Liver (tissue), 8 donors: ENCODE measurements at regions not wholly inside any gene's neighbourhood (a gene's known extent, or its start where the extent isn't known, plus 50 kb on each side); places are given as distances from the start of the nearest gene placed in this dataset.

Experiments used
- DNase-seq: peaks from one replicate; pipeline ENCODE4 v3.0.0-alpha.2; 2017; ENCODE audit warnings: low spot score
- H3K27ac ChIP-seq, 2 donors: one replicate each; pipeline ENCODE4 v1.7.0; 2013; ENCODE audit warnings: inconsistent platforms in 2 of 2, low read length in 2 of 2, control low read depth in 1 of 2, low read depth in 1 of 2, mild to moderate bottlenecking in 1 of 2
- H3K27me3 ChIP-seq, 4 donors: one replicate each; pipeline versions ENCODE4 v1.6.1 to v1.7.0; 2013; ENCODE audit warnings: low read length in 3 of 4, inconsistent platforms in 1 of 4, mild to moderate bottlenecking in 1 of 4, moderate library complexity in 1 of 4; ENCODE audit not compliant: control insufficient read depth in 4 of 4, insufficient read depth in 4 of 4
- H3K36me3 ChIP-seq, 4 donors: one replicate each; pipeline versions ENCODE4 v1.6.1 to v1.7.0; 2013; ENCODE audit warnings: low read length in 3 of 4, mild to moderate bottlenecking in 3 of 4, low read depth in 1 of 4, moderate library complexity in 1 of 4; ENCODE audit not compliant: control insufficient read depth in 4 of 4, insufficient read depth in 3 of 4
- H3K4me1 ChIP-seq, 4 donors: one replicate each; pipeline versions ENCODE4 v1.6.1 to v1.7.0; 2013; ENCODE audit warnings: low read length in 3 of 4, mild to moderate bottlenecking in 3 of 4, moderate library complexity in 1 of 4; ENCODE audit not compliant: control insufficient read depth in 4 of 4, insufficient read depth in 4 of 4
- H3K4me3 ChIP-seq, 3 donors: one replicate each; pipeline versions ENCODE4 v1.6.1 to v1.7.0; 2013; ENCODE audit warnings: low read length in 3 of 3, control low read depth in 1 of 3, low read depth in 1 of 3, mild to moderate bottlenecking in 1 of 3
- H3K9ac ChIP-seq, 2 donors: one replicate each; pipeline ENCODE4 v1.7.0; 2013; ENCODE audit warnings: low read length in 2 of 2, mild to moderate bottlenecking in 2 of 2, moderate library complexity in 2 of 2, control low read depth in 1 of 2, low read depth in 1 of 2
- H3K9me3 ChIP-seq, 4 donors: one replicate each; pipeline versions ENCODE4 v1.6.1 to v1.7.0; 2013; ENCODE audit warnings: low read length in 3 of 4; ENCODE audit not compliant: control insufficient read depth in 4 of 4
- EGR1 ChIP-seq, 2 donors: IDR thresholded peaks; 2 replicates each; pipeline ENCODE4 v1.6.1; 2016 to 2018; ENCODE audit warnings: antibody characterized with exemption in 2 of 2, low read depth in 2 of 2
- FOXA1 ChIP-seq: IDR thresholded peaks from 2 replicates; pipeline ENCODE4 v1.6.1; 2016; ENCODE audit warnings: antibody characterized with exemption
- FOXA2 ChIP-seq: IDR thresholded peaks from 2 replicates; pipeline ENCODE4 v1.6.1; 2016; ENCODE audit warnings: antibody characterized with exemption
- GABPA ChIP-seq, 2 donors: IDR thresholded peaks in 1 of 2; conservative IDR thresholded peaks in 1 of 2; 2 replicates each; pipeline ENCODE4 v1.6.1; 2016; ENCODE audit warnings: antibody characterized with exemption in 2 of 2, mild to moderate bottlenecking in 1 of 2, moderate library complexity in 1 of 2
- HNF4A ChIP-seq, 2 donors: conservative IDR thresholded peaks; 2 replicates each; pipeline ENCODE4 v1.6.1; 2016; ENCODE audit warnings: antibody characterized with exemption in 2 of 2, mild to moderate bottlenecking in 2 of 2
- HNF4G ChIP-seq: IDR thresholded peaks from 2 replicates; pipeline ENCODE4 v1.6.1; 2016; ENCODE audit warnings: antibody characterized with exemption
- JUND ChIP-seq, 2 donors: IDR thresholded peaks; 2 replicates each; pipeline ENCODE4 v1.6.1; 2016; ENCODE audit warnings: antibody characterized with exemption in 2 of 2
- NR2F2 ChIP-seq: IDR thresholded peaks from 2 replicates; pipeline ENCODE4 v1.6.1; 2016; ENCODE audit warnings: antibody characterized with exemption
- RAD21 ChIP-seq, 2 donors: IDR thresholded peaks; 2 replicates each; pipeline ENCODE4 v1.6.1; 2016; ENCODE audit warnings: antibody characterized with exemption in 2 of 2, mild to moderate bottlenecking in 2 of 2
- RXRA ChIP-seq, 2 donors: IDR thresholded peaks; 2 replicates each; pipeline ENCODE4 v1.6.1; 2017 to 2018; ENCODE audit warnings: antibody characterized with exemption in 2 of 2, mild to moderate bottlenecking in 1 of 2
- TAF1 ChIP-seq: conservative IDR thresholded peaks from 2 replicates; pipeline ENCODE4 v1.6.1; 2016; ENCODE audit warnings: antibody characterized with exemption, mild to moderate bottlenecking
- YY1 ChIP-seq: IDR thresholded peaks from 2 replicates; pipeline ENCODE4 v1.6.1; 2016; ENCODE audit warnings: antibody characterized with exemption, mild to moderate bottlenecking
- WGBS: extraction: QIAGEN DNeasy Blood & Tissue Kit; methylation state at CpG from one replicate; pipeline ENCODE4 v1.1.7; 2013; 5-methylcytosine and 5-hydroxymethylcytosine counted together
- TF ChIP-seq, protein P1 (sequence below): IDR thresholded peaks from 2 replicates; pipeline ENCODE4 v1.6.1; 2016; ENCODE audit warnings: antibody characterized with exemption, mild to moderate bottlenecking
- TF ChIP-seq, protein P2 (sequence below): IDR thresholded peaks from 2 replicates; pipeline ENCODE4 v1.6.1; 2016; ENCODE audit warnings: antibody characterized with exemption
- TF ChIP-seq, protein P3 (sequence below): IDR thresholded peaks from 2 replicates; pipeline ENCODE4 v1.6.1; 2016; ENCODE audit warnings: antibody characterized with exemption
- TF ChIP-seq, protein P4 (sequence below): fragments of 150-350 bp; IDR thresholded peaks from 2 replicates; pipeline ENCODE4 v1.5.1; 2017; ENCODE audit warnings: improper control_type of control experiment, low read depth, low read length; ENCODE audit not compliant: missing input control
- donor health status: healthy.
- donor health status: healthy.
- donor health status: healthy.
- donor health status: healthy.
- donor health status: healthy.

DNA sequence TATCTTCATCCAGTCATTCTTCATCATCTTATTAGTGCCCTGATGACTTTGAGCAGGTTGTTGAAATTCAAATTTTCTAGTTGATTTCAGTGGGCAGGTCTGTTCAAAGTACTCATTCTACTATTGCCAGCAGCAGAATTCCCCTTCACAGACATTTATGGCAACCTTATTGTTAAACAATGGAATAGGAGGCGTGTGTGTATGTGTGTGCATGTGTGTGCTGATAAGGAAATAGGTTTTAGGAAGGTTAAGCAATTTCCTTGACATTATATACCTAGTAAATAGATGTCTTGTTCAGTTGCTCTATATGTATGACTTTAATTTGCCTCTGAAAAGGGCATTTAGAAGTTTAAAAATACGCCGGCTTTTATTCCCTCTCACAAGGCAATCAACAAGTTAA is 601.4 kb upstream of the CA10 start (continued):
- TF ChIP-seq, protein P1, sequence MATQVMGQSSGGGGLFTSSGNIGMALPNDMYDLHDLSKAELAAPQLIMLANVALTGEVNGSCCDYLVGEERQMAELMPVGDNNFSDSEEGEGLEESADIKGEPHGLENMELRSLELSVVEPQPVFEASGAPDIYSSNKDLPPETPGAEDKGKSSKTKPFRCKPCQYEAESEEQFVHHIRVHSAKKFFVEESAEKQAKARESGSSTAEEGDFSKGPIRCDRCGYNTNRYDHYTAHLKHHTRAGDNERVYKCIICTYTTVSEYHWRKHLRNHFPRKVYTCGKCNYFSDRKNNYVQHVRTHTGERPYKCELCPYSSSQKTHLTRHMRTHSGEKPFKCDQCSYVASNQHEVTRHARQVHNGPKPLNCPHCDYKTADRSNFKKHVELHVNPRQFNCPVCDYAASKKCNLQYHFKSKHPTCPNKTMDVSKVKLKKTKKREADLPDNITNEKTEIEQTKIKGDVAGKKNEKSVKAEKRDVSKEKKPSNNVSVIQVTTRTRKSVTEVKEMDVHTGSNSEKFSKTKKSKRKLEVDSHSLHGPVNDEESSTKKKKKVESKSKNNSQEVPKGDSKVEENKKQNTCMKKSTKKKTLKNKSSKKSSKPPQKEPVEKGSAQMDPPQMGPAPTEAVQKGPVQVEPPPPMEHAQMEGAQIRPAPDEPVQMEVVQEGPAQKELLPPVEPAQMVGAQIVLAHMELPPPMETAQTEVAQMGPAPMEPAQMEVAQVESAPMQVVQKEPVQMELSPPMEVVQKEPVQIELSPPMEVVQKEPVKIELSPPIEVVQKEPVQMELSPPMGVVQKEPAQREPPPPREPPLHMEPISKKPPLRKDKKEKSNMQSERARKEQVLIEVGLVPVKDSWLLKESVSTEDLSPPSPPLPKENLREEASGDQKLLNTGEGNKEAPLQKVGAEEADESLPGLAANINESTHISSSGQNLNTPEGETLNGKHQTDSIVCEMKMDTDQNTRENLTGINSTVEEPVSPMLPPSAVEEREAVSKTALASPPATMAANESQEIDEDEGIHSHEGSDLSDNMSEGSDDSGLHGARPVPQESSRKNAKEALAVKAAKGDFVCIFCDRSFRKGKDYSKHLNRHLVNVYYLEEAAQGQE = no peak
- TF ChIP-seq JUND (IDR thresholded peaks at IDR 0.05) = no peak
- TF ChIP-seq, protein P2, sequence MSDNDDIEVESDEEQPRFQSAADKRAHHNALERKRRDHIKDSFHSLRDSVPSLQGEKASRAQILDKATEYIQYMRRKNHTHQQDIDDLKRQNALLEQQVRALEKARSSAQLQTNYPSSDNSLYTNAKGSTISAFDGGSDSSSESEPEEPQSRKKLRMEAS = no peak
- no peak for TF ChIP-seq YY1
- TF ChIP-seq, protein P3, sequence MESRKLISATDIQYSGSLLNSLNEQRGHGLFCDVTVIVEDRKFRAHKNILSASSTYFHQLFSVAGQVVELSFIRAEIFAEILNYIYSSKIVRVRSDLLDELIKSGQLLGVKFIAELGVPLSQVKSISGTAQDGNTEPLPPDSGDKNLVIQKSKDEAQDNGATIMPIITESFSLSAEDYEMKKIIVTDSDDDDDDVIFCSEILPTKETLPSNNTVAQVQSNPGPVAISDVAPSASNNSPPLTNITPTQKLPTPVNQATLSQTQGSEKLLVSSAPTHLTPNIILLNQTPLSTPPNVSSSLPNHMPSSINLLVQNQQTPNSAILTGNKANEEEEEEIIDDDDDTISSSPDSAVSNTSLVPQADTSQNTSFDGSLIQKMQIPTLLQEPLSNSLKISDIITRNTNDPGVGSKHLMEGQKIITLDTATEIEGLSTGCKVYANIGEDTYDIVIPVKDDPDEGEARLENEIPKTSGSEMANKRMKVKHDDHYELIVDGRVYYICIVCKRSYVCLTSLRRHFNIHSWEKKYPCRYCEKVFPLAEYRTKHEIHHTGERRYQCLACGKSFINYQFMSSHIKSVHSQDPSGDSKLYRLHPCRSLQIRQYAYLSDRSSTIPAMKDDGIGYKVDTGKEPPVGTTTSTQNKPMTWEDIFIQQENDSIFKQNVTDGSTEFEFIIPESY = no peak

DNA sequence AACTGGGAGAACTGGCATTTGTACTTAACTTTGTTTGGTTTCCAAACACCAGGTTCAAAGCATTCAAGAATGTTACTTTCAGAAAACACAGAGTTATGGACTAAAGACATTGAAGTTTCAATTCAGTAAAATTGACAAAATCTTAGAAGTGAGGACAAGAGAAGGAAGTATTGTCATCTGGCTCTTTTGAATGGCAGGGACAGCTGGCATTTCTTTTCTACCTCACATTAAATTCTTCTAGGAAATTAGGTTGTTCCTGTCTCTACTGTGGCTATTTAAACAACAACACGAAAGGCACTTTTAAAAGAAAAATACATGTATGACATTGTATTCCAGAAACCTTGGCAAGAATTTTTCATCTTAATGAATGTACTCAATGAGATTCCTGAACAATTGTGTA is 600.0 kb upstream of the CA10 start:
- no peaks in the 10 kb centered on the region for H3K4me1 ChIP-seq
- no peak overlapping the region for H3K27ac ChIP-seq
- H3K9ac ChIP-seq = no peak overlapping the region
- TF ChIP-seq FOXA2 (no peak), RAD21 (IDR thresholded peaks at IDR 0.05) (no peak), YY1 (no peak), JUND (IDR thresholded peaks at IDR 0.05) (no peak), HNF4A (conservative IDR thresholded peaks at IDR 0.05) (no peak), FOXA1 (no peak), EGR1 (IDR thresholded peaks at IDR 0.05; ENCODE audit: low read depth in 2 of 2) (no peak), RXRA (IDR thresholded peaks at IDR 0.05) (no peak), HNF4G (no peak)
- TF ChIP-seq, protein P2 = no peak
- H3K27me3 ChIP-seq = no peaks in the 10 kb centered on the region
- H3K9me3 ChIP-seq = no peaks in the 10 kb centered on the region
- 59% methylated on average over 1 of the region's 1 CpG for WGBS
- no peaks in the 10 kb centered on the region for H3K36me3 ChIP-seq
- DNase-seq = no peak
- no peak overlapping the region for H3K4me3 ChIP-seq

DNA sequence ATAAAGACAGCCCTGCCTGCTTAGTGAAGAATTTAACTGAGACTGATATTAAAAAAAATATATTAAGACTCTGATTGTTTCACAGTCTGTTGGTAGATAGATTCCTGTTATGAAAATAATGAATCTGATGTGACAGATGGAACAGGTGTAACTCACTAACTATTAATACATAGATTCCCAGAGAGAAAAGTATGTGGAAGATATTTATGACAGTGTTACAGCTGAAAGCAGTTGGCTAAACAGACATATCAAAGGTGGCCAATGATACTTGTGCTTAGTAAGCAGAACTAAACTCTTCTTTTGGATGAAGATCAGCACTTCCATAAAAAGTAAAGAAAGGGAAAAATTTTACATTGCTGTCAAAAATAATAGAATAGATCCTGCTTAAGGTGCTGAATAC is 598.2 kb upstream of the CA10 start:
- H3K36me3 ChIP-seq = no peaks in the 10 kb centered on the region
- no peak overlapping the region for H3K4me3 ChIP-seq
- no peak overlapping the region for H3K9ac ChIP-seq
- no peak overlapping the region for H3K27ac ChIP-seq
- H3K9me3 ChIP-seq = no peaks in the 10 kb centered on the region
- H3K27me3 ChIP-seq = no peaks in the 10 kb centered on the region
- DNase-seq = no peak
- no peaks in the 10 kb centered on the region for H3K4me1 ChIP-seq
- TF ChIP-seq, protein P2 = no peak
- TF ChIP-seq RXRA (IDR thresholded peaks at IDR 0.05) = no peak
- no peak for TF ChIP-seq FOXA2
- TF ChIP-seq YY1 = no peak
- TF ChIP-seq, protein P1 = no peak
- TF ChIP-seq TAF1 = no peak
- TF ChIP-seq, protein P3 = no peak
- TF ChIP-seq, protein P4, sequence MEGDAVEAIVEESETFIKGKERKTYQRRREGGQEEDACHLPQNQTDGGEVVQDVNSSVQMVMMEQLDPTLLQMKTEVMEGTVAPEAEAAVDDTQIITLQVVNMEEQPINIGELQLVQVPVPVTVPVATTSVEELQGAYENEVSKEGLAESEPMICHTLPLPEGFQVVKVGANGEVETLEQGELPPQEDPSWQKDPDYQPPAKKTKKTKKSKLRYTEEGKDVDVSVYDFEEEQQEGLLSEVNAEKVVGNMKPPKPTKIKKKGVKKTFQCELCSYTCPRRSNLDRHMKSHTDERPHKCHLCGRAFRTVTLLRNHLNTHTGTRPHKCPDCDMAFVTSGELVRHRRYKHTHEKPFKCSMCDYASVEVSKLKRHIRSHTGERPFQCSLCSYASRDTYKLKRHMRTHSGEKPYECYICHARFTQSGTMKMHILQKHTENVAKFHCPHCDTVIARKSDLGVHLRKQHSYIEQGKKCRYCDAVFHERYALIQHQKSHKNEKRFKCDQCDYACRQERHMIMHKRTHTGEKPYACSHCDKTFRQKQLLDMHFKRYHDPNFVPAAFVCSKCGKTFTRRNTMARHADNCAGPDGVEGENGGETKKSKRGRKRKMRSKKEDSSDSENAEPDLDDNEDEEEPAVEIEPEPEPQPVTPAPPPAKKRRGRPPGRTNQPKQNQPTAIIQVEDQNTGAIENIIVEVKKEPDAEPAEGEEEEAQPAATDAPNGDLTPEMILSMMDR = no peak
- no peak for TF ChIP-seq GABPA (IDR thresholded peaks at IDR 0.05 in 1 of 2, conservative IDR thresholded peaks at IDR 0.05 in 1 of 2)
- no peak for TF ChIP-seq NR2F2
- no peak for TF ChIP-seq RAD21 (IDR thresholded peaks at IDR 0.05)
